22Rv1 (cell line): ENCODE measurements at regions not wholly inside any gene's neighbourhood (a gene's known extent, or its start where the extent isn't known, plus 50 kb on each side); places are given as distances from the start of the nearest gene placed in this dataset.
"Not testable (repeated sequence)": the region's sequence is repeated elsewhere in the genome, so short reads cannot be mapped to it uniquely, and the experiment has no call there.

Experiments used
- H3K27ac ChIP-seq: fragments of 450-650 bp; 2 replicates; pipeline ENCODE4 v1.5.1; 2017
- CTCF ChIP-seq: fragments of 450-650 bp; IDR thresholded peaks from 2 replicates; pipeline ENCODE4 v1.5.1; 2017; ENCODE audit warnings: mild to moderate bottlenecking
- ZFX ChIP-seq: fragments of 450-650 bp; IDR thresholded peaks from 2 replicates; pipeline ENCODE4 v1.6.1; 2017; ENCODE audit warnings: antibody characterized with exemption, borderline replicate concordance

- TF ChIP-seq CTCF (no peak), ZFX (no peak)
- no peak overlapping the region for H3K27ac ChIP-seq
Observed at GRCh38 chr15:57796146-57796545, 89.6 kb downstream of the POLR2M start.

GRCh38 chr15:57797110-57797509 is 90.6 kb downstream of the POLR2M start:
- TF ChIP-seq ZFX (no peak), CTCF (no peak)
- no peak overlapping the region for H3K27ac ChIP-seq

DNA sequence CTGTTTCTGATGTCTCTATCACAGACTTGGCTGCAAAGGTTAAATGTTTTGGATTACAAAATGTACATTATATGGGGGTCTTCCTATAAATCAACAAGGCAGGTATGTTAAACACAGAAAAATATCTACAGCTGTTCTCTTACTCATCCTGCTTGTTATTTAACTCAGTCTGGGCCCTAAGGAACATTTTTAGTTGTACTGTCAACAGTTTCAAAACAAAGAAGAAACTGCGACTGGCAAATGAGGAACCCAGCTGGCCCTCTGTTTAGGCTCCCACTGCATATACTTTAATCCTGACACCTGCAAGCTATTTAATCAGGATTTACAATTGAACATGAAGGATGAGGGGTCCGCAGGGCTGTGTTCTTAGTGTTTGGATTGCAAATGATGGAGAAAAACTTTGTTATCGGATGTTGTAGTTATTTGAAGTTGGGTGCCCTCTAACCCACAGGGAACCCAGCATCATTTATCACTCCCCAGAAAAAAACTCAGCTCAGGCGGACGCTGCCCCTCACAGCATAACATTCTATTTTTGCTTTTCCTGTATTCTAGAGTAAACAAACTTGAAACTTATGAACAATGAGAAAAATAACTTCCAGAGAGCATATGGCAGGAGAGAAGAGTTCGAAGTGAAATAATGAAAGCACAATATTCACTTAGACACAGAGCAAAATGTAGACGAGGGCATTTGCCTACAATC is 91.2 kb downstream of the POLR2M start:
- TF ChIP-seq ZFX (no peak), CTCF (no peak)
- H3K27ac ChIP-seq, result no peak overlapping the region

DNA sequence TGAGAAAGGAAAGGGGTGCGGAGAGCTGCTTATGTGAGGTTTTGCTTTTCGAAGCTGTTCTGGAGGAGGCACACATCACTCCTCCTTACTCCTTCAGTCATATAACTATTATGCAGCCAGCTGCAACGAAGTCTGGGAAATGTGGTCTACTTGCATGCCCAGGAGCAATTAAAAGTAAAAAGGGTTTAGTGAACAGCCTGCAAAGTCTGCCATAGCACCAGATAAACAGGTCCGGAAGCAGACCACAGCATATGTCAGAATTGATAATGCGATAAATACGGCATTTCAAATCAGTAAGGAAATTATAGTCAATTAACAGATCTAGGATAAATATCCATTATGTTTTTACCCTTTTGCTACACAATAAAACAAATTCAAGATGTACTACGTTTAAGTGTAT is 99.5 kb downstream of the POLR2M start:
- H3K27ac ChIP-seq, result no peak overlapping the region
- no peak for TF ChIP-seq ZFX
- TF ChIP-seq CTCF, result no peak

- H3K27ac ChIP-seq, result not testable (repeated sequence)
Observed at GRCh38 chr15:57809285-57809684, 102.8 kb downstream of the POLR2M start.

GRCh38 chr15:57816599-57816998 is 110.1 kb downstream of the POLR2M start:
- H3K27ac ChIP-seq, result no peak overlapping the region
- no peak for TF ChIP-seq ZFX

DNA sequence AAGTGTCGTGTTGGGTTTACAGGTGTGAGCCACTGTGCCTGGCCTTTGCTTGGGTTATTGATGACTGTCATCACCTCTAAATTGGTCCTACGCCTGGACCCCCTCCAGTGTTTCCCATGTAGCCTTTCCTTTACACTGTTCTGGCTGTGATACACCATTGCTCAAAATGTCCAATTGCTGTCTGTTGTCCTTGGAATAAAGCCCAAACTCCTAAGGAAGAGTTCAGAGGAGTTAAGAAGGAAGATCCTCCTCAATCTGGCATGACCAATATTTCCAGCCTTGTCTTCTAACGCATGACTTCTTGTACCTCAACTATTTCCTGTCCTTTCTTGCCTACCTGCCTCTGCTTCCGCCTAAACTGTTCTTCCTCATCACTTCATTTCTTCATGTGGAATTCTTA is 113.1 kb downstream of the POLR2M start:
- no peak overlapping the region for H3K27ac ChIP-seq

DNA sequence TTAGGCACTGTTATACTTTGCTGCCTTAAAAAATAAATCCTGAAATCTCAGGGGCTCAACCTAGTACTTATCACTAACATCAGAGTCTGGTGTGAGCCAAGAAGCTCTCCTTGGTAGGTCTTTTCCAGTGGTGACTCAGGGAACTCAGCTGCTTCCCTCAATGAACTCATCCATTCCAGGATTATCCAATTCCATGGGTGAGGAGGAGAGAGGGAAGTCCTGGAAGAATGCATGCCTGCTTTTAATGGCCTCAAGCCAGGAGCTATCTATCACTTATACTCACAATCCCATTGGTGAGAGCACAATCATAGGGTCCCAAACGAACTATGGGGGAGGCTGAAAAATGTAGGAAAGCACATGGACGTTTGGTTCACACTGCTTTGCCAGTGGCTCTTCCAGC is 113.6 kb downstream of the POLR2M start:
- no peak overlapping the region for H3K27ac ChIP-seq
- no peak for TF ChIP-seq CTCF
- no peak for TF ChIP-seq ZFX

More for the DNA sequence above, 113.1 kb downstream of the POLR2M start:
- TF ChIP-seq CTCF, result no peak
- no peak for TF ChIP-seq ZFX
